PC-3 (cell line): ENCODE measurements at regions not wholly inside any gene's neighbourhood (a gene's known extent, or its start where the extent isn't known, plus 50 kb on each side); places are given as distances from the start of the nearest gene placed in this dataset.

Experiments
- ATAC-seq: fragments of 200-7000 bp; cut with Tn5 transposase; 2 replicates; pipeline ENCODE4 v1.9.1; 2020; ENCODE audit warnings: mild to moderate bottlenecking, moderate library complexity
- BruUV-seq: library from RNA; stranded (reverse); fragments of 400-500 nt; replicated peaks from 2 replicates; lab custom pipeline; 2021; lab: Mats Ljungman, UMichigan
- CTCF ChIA-PET: fragments of 300-600 bp; sonication (Branson Sonifier 250); formaldehyde crosslinking; loops from one replicate; lab custom pipeline; 2022; ENCODE audit warnings: antibody characterized with exemption; lab: Charles Lee
- POLR2A ChIA-PET: fragments of 300-600 bp; sonication (Branson Sonifier 250); formaldehyde crosslinking; loops from one replicate; lab custom pipeline; 2022; ENCODE audit warnings: antibody characterized with exemption; ENCODE audit not compliant: unreplicated experiment; lab: Charles Lee
- DNase-seq: peaks from one replicate; pipeline ENCODE4 v3.0.0-alpha.2; 2015
- H2AFZ ChIP-seq: fragments of 300-600 bp; sonication (generic); 2 replicates; pipeline ENCODE4 v1.6.0; 2016; ENCODE audit warnings: antibody characterized with exemption, low read length
- H3F3A ChIP-seq: fragments of 300-600 bp; sonication (generic); one replicate; pipeline ENCODE4 v1.6.0; 2017; ENCODE audit warnings: antibody characterized with exemption, low read length, control low read depth, mild to moderate bottlenecking; ENCODE audit not compliant: unreplicated experiment
- H3K27ac ChIP-seq: fragments of 300-600 bp; sonication (generic); 2 replicates; pipeline ENCODE4 v1.5.1; 2016; ENCODE audit warnings: mild to moderate bottlenecking, low read length
- H3K27me3 ChIP-seq: fragments of 300-600 bp; sonication (generic); 2 replicates; pipeline ENCODE4 v1.6.1; 2016; ENCODE audit warnings: low read length, mixed read lengths
- H3K36me3 ChIP-seq: fragments of 300-600 bp; sonication (generic); 2 replicates; pipeline ENCODE4 v1.6.1; 2016; ENCODE audit warnings: low read depth, mixed run types, low read length, mixed read lengths
- H3K4me1 ChIP-seq: fragments of 300-600 bp; sonication (generic); 2 replicates; pipeline ENCODE4 v1.5.1; 2016; ENCODE audit warnings: low read length; ENCODE audit not compliant: insufficient read depth
- H3K4me2 ChIP-seq: fragments of 300-600 bp; sonication (generic); 2 replicates; pipeline ENCODE4 v1.6.0; 2016; ENCODE audit warnings: low read length
- H3K4me3 ChIP-seq: fragments of 300-600 bp; sonication (generic); 2 replicates; pipeline ENCODE4 v1.5.1; 2016; ENCODE audit warnings: mild to moderate bottlenecking, low read length, mixed read lengths
- H3K79me2 ChIP-seq: fragments of 300-600 bp; sonication (generic); 2 replicates; pipeline ENCODE4 v1.6.1; 2017; ENCODE audit warnings: low read length, mixed read lengths
- H3K9ac ChIP-seq: fragments of 300-600 bp; sonication (generic); 2 replicates; pipeline ENCODE4 v1.6.0; 2016; ENCODE audit warnings: mild to moderate bottlenecking, low read length
- H3K9me2 ChIP-seq: fragments of 300-600 bp; sonication (generic); replicated peaks from 2 replicates; pipeline ENCODE4 v1.6.1; 2016; ENCODE audit warnings: mixed run types, low read length, mixed read lengths
- H3K9me3 ChIP-seq: fragments of 300-600 bp; sonication (generic); 2 replicates; pipeline ENCODE4 v1.6.1; 2016; ENCODE audit warnings: low read length, mixed read lengths
- H4K20me1 ChIP-seq: fragments of 300-600 bp; sonication (generic); 2 replicates; pipeline ENCODE4 v1.6.1; 2016; ENCODE audit warnings: low read length, mixed read lengths
- CTCF ChIP-seq: fragments of 300-600 bp; sonication (generic); conservative IDR thresholded peaks from 2 replicates; pipeline ENCODE4 v1.5.1; 2017; ENCODE audit warnings: antibody characterized with exemption, low read depth, mild to moderate bottlenecking, low read length
- EZH2 ChIP-seq: fragments of 300-600 bp; sonication (generic); IDR thresholded peaks from one replicate; pipeline ENCODE4 v1.6.1; 2017; ENCODE audit warnings: antibody characterized with exemption, mild to moderate bottlenecking, low read length; ENCODE audit not compliant: unreplicated experiment
- EZH2phosphoT487 ChIP-seq: fragments of 300-600 bp; sonication (generic); IDR thresholded peaks from 2 replicates; pipeline ENCODE4 v1.6.1; 2018; ENCODE audit warnings: mild to moderate bottlenecking, antibody characterized with exemption, low read length, borderline replicate concordance
- intact Hi-C: fragments of 100-400 bp; cut with micrococcal nuclease; formaldehyde crosslinking; loops from 2 replicates; pipeline ENCODE4 v1.9.0; 2023

- Histone ChIP-seq H3K9me2 (no peaks in the 10 kb centered on the region), H3K27ac (no peak overlapping the region), H3K4me1 (no peaks in the 10 kb centered on the region), H3K4me2 (no peak overlapping the region), H3K27me3 (no peaks in the 10 kb centered on the region), H3K9ac (no peak overlapping the region), H3K9me3 (no peaks in the 10 kb centered on the region), H3F3A (no peaks in the 10 kb centered on the region), H4K20me1 (no peaks in the 10 kb centered on the region), H3K36me3 (no peaks in the 10 kb centered on the region), H3K4me3 (no peak overlapping the region), H3K79me2 (no peaks in the 10 kb centered on the region), H2AFZ (no peak overlapping the region)
- TF ChIP-seq EZH2phosphoT487 (no peak), CTCF (peak; percentile 63)
- intact Hi-C loops = no loop called here
- ChIA-PET CTCF (no interaction called here), POLR2A (no interaction called here)
- BruUV-seq = no TSS peak
- ATAC-seq (peak; percentile 63), DNase-seq (peak; percentile 24)
Observed at GRCh38 chr11:44456544-44457300, 108.7 kb upstream of the CD82 start.

- Histone ChIP-seq H3K9me2 (no peaks in the 10 kb centered on the region), H4K20me1 (no peaks in the 10 kb centered on the region), H2AFZ (no peak overlapping the region), H3K36me3 (no peaks in the 10 kb centered on the region), H3K4me3 (no peak overlapping the region), H3K4me2 (no peak overlapping the region), H3K27me3 (no peaks in the 10 kb centered on the region), H3K27ac (no peak overlapping the region), H3F3A (no peaks in the 10 kb centered on the region), H3K9me3 (no peaks in the 10 kb centered on the region), H3K9ac (no peak overlapping the region), H3K4me1 (no peaks in the 10 kb centered on the region), H3K79me2 (no peaks in the 10 kb centered on the region)
- DNase-seq = no peak
- ATAC-seq = no peak
- ChIA-PET POLR2A (no interaction called here), CTCF (no interaction called here)
- no peak for TF ChIP-seq EZH2phosphoT487
- TF ChIP-seq EZH2 = no peak
- TF ChIP-seq CTCF = no peak
- BruUV-seq = no TSS peak
- intact Hi-C loops = no loop called here
Observed at GRCh38 chr11:44457862-44458261, 107.6 kb upstream of the CD82 start.

- Histone ChIP-seq H2AFZ (no peak overlapping the region), H3K9me3 (no peaks in the 10 kb centered on the region), H3K9ac (no peak overlapping the region), H3K36me3 (no peaks in the 10 kb centered on the region), H3K27me3 (0 out of 2 replicates have a peak, but pooled peaks cover 6% of the 10 kb centered on the region), H3K9me2 (no peaks in the 10 kb centered on the region), H3K79me2 (no peaks in the 10 kb centered on the region), H3K4me3 (no peak overlapping the region), H3K27ac (no peak overlapping the region), H3K4me1 (no peaks in the 10 kb centered on the region), H3F3A (no peaks in the 10 kb centered on the region), H4K20me1 (no peaks in the 10 kb centered on the region), H3K4me2 (no peak overlapping the region)
- ChIA-PET CTCF (no interaction called here), POLR2A (no interaction called here)
- BruUV-seq = no TSS peak
- TF ChIP-seq CTCF (no peak), EZH2phosphoT487 (no peak), EZH2 (no peak)
- ATAC-seq (no peak), DNase-seq (no peak)
- intact Hi-C loops = loop anchor here (10.0 kb wide), 1 partner anchor 329 kb away; no protein-coding TSS in a partner anchor
Observed at GRCh38 chr11:44463751-44464150, 101.7 kb upstream of the CD82 start.
